Esophagus squamous epithelium (tissue), 5 donors: ENCODE measurements at regions not wholly inside any gene's neighbourhood (a gene's known extent, or its start where the extent isn't known, plus 50 kb on each side); places are given as distances from the start of the nearest gene placed in this dataset.

ENCODE experiments used
- DNase-seq: peaks from one replicate; lab custom pipeline; 2025; lab: John Stamatoyannopoulos, UW
- H3K27ac ChIP-seq, 4 donors: fragments of 200-600 bp; sonication (generic); one replicate each; pipeline ENCODE4 v1.5.1; 2016 to 2019; ENCODE audit warnings: mild to moderate bottlenecking in 1 of 4
- H3K27me3 ChIP-seq, 4 donors: fragments of 200-600 bp; sonication (generic); 1 replicate in 3 of 4; 2 replicates in 1 of 4; pipeline versions ENCODE4 v1.5.1 to v1.6.0; 2017 to 2021; ENCODE audit warnings: antibody characterized with exemption in 1 of 4
- H3K36me3 ChIP-seq, 3 donors: fragments of 200-600 bp; sonication (generic); one replicate each; pipeline ENCODE4 v1.5.1; 2016 to 2019
- H3K4me1 ChIP-seq, 3 donors: fragments of 200-600 bp; sonication (generic); one replicate each; pipeline ENCODE4 v1.5.1; 2017 to 2019
- H3K4me3 ChIP-seq, 4 donors: fragments of 200-600 bp; sonication (generic); 1 replicate in 3 of 4; 2 replicates in 1 of 4; pipeline ENCODE4 v1.5.1; 2016 to 2019; ENCODE audit warnings: mild to moderate bottlenecking in 2 of 4, moderate library complexity in 1 of 4
- H3K9me3 ChIP-seq, 3 donors: fragments of 200-600 bp; sonication (generic); one replicate each; pipeline ENCODE4 v1.5.1; 2016 to 2019
- POLR2A ChIP-seq, 4 donors: fragments of 450-650 bp; IDR thresholded peaks; one replicate each; pipeline ENCODE4 v1.6.1; 2017; ENCODE audit warnings: antibody characterized with exemption in 4 of 4, mild to moderate bottlenecking in 4 of 4, moderate library complexity in 3 of 4
- WGBS, 2 donors: methylation state at CpG; one replicate each; pipeline ENCODE4 v1.1.5; 2018; 5-methylcytosine and 5-hydroxymethylcytosine counted together
- intact Hi-C: fragments of 100-400 bp; cut with DNase I; formaldehyde crosslinking; loops from one replicate; pipeline ENCODE4 v1.15.0; 2022
- TF ChIP-seq, protein P1 (sequence below), 6 experiments: fragments of 450-650 bp in 4 of 6; fragments of 200-600 bp in 2 of 6; sonication (generic) in 2 of 6; IDR thresholded peaks; one replicate each; pipeline ENCODE4 v1.5.1; 2016 to 2019; ENCODE audit warnings: antibody characterized with exemption in 6 of 6, mild to moderate bottlenecking in 4 of 6, moderate library complexity in 4 of 6
- donor health status: DM: yes; HTN: yes; CAD: no.

DNA sequence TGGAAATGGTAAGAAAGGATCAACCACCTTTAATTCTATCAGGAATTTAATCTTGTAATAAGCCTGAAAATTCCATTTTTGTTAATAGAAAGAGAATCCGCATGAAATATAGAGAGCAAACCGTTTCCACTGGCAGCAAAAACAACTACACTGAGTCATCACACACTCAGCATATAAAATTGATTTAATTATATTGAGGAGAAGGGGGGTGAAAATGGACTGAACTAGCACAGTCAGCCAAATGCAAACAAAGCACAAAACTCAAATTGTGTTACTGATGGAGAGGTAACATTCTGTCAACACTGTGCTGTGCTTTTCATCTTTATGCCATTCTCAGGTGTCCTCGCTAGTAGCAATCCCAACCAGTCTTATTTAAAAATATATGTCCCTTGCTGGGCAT, 1583.9 kb downstream of the MRPL39 start:
- intact Hi-C loops = no loop called here
- Histone ChIP-seq H3K4me1 (no peaks in the 10 kb centered on the region), H3K27ac (no peak overlapping the region), H3K9me3 (peaks cover 0 to 5% (median 0%) of the 10 kb centered on the region in 3 donors), H3K4me3 (no peak overlapping the region), H3K27me3 (no peaks in the 10 kb centered on the region), H3K36me3 (no peaks in the 10 kb centered on the region)
- WGBS, 2 donors = 3 to 5% methylated on average over 2 to 3 of the region's 3 CpGs
- no peak for TF ChIP-seq POLR2A (IDR thresholded peaks at IDR 0.05)
- TF ChIP-seq, protein P1, sequence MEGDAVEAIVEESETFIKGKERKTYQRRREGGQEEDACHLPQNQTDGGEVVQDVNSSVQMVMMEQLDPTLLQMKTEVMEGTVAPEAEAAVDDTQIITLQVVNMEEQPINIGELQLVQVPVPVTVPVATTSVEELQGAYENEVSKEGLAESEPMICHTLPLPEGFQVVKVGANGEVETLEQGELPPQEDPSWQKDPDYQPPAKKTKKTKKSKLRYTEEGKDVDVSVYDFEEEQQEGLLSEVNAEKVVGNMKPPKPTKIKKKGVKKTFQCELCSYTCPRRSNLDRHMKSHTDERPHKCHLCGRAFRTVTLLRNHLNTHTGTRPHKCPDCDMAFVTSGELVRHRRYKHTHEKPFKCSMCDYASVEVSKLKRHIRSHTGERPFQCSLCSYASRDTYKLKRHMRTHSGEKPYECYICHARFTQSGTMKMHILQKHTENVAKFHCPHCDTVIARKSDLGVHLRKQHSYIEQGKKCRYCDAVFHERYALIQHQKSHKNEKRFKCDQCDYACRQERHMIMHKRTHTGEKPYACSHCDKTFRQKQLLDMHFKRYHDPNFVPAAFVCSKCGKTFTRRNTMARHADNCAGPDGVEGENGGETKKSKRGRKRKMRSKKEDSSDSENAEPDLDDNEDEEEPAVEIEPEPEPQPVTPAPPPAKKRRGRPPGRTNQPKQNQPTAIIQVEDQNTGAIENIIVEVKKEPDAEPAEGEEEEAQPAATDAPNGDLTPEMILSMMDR (IDR thresholded peaks at IDR 0.05) = no peak
- no peak for DNase-seq

DNA sequence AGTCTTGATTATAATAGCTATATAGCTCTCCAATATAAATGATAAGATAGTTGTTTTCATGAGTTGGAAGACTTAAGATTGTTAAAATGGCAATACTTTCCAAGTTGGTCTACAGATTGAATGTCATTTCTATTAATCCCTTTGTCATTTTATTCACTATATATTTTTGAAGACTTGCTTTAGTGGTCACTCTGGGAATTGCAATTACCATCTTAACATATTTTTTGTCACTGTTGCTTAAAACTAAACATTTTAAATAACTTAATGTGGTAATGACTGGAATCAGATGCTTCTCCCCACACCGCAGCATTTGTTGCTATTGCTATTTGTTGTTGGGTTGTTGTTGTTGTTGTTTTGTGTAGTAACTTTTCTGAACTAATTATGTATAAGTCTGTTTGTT, 1592.9 kb downstream of the MRPL39 start:
- WGBS, 2 donors = 93 to 94% methylated on average over 1 of the region's 1 CpG
- Histone ChIP-seq H3K4me1 (no peaks in the 10 kb centered on the region), H3K9me3 (no peaks in the 10 kb centered on the region), H3K27me3 (no peaks in the 10 kb centered on the region), H3K36me3 (no peaks in the 10 kb centered on the region), H3K4me3 (no peak overlapping the region), H3K27ac (no peak overlapping the region)
- intact Hi-C loops = no loop called here
- TF ChIP-seq, protein P1 (IDR thresholded peaks at IDR 0.05) = peak in 2 of 6 experiments; percentile 8 to 15
- TF ChIP-seq POLR2A (IDR thresholded peaks at IDR 0.05) = no peak
- no peak for DNase-seq

GRCh38 chr21:24011087-24011486, 1596.2 kb downstream of the MRPL39 start:
- no peak overlapping the region for H3K4me3 ChIP-seq
- H3K27me3 ChIP-seq = no peaks in the 10 kb centered on the region
- intact Hi-C loops = no loop called here
- no peak overlapping the region for H3K27ac ChIP-seq
- no peak for TF ChIP-seq POLR2A (IDR thresholded peaks at IDR 0.05)
- TF ChIP-seq, protein P1 (IDR thresholded peaks at IDR 0.05) = no peak
- DNase-seq = no peak
- H3K4me1 ChIP-seq = no peaks in the 10 kb centered on the region
- WGBS, 2 donors = 64 to 65% methylated on average over 4 to 5 of the region's 5 CpGs
- H3K9me3 ChIP-seq = no peaks in the 10 kb centered on the region
- no peaks in the 10 kb centered on the region for H3K36me3 ChIP-seq

DNA sequence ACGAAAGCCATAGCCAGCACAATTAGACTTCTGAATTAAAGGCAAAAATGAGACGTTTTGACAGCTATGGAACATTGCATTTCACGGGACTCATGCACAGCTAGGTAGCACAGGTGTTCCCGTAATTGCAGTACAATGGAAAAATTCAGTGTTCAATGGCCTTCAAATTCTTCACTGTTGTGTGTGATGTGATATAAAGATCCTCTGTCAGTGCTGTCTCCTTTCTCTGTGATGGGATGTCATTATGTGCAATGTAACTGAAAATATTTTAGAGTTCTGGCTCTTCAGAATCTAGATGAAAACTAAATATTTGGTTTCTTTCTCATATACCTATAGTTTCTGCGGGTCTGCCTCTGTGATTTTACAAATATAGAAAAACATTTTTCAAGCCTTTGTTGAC, 1599.7 kb downstream of the MRPL39 start:
- Histone ChIP-seq H3K27me3 (no peaks in the 10 kb centered on the region), H3K4me1 (no peaks in the 10 kb centered on the region)
- intact Hi-C loops = no loop called here

DNA sequence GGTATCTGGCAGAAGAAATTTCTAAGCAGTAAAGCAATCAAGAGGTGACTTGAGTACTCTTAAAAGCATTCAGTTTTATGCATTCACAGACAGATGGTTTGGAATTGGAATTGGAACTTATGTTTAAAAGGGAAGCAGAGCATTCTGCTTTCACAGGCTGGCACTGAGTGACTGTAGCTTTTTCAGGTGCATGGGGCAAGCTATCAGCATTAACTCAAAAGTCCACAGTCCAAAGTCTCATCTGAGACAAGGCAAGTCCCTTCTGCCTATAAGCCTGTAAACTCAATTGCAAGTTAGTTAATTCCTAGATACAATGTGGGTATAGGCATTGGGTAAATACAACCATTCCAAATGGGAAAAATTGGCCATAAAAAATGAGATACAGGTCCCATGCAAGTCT, 1620.3 kb downstream of the MRPL39 start:
- Histone ChIP-seq H3K4me3 (no peak overlapping the region), H3K4me1 (no peaks in the 10 kb centered on the region), H3K27me3 (no peaks in the 10 kb centered on the region), H3K36me3 (no peaks in the 10 kb centered on the region), H3K27ac (no peak overlapping the region), H3K9me3 (no peaks in the 10 kb centered on the region)
- intact Hi-C loops = no loop called here
- no peak for DNase-seq
- TF ChIP-seq, protein P1 (IDR thresholded peaks at IDR 0.05) = no peak
- TF ChIP-seq POLR2A (IDR thresholded peaks at IDR 0.05) = no peak

More for the DNA sequence above, 1599.7 kb downstream of the MRPL39 start:
- no peak overlapping the region for H3K4me3 ChIP-seq
- TF ChIP-seq, protein P1 (IDR thresholded peaks at IDR 0.05) = no peak
- TF ChIP-seq POLR2A (IDR thresholded peaks at IDR 0.05) = no peak
- no peaks in the 10 kb centered on the region for H3K9me3 ChIP-seq
- H3K36me3 ChIP-seq = no peaks in the 10 kb centered on the region
- H3K27ac ChIP-seq = no peak overlapping the region
- WGBS, 2 donors = 62 to 70% methylated on average over 5 of the region's 5 CpGs
- DNase-seq = no peak
